HT1080 (cell line): ENCODE measurements at regions not wholly inside any gene's neighbourhood (a gene's known extent, or its start where the extent isn't known, plus 50 kb on each side); places are given as distances from the start of the nearest gene placed in this dataset.
"Not testable (repeated sequence)": the region's sequence is repeated elsewhere in the genome, so short reads cannot be mapped to it uniquely, and the experiment has no call there.

ENCODE experiments used
- DNase-seq: peaks from one replicate; pipeline ENCODE4 v3.0.0-alpha.2; 2015; ENCODE audit warnings: low read depth

GRCh38 chr21:5251162-5251561 lies 5270.2 kb upstream of the TPTE start:
- DNase-seq = not testable (repeated sequence)

GRCh38 chr21:5251866-5252265 lies 5269.5 kb upstream of the TPTE start:
- not testable (repeated sequence) for DNase-seq
